ENCODE measurements at regions not wholly inside any gene's neighbourhood (a gene's known extent, or its start where the extent isn't known, plus 50 kb on each side); places are given as distances from the start of the nearest gene placed in this dataset.

DNA sequence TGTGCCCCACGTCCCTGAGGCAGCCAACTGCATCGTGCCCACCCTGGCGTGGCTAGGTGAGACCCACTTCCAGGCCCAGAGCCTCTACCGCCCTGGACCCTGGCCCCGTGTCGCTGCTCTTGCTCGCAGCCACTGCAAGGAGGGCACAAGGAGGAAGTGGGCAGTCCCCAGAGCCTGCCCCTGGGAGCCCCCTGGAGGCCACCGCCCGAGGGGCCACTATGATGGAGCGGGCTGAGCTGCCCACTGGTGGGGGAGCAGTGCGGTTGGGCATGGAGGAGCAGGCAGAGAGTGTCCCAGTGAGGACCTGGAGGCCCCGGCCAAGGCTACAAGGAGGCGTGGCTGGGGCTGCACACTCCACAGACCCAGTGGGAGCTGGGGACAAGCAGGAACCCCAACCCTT, 323.6 kb downstream of the PCNX1 start:
- TF ChIP-seq SIN3A (IDR thresholded peaks at IDR 0.05; ENCODE audit: borderline replicate concordance, insufficient read depth, low read length) (no peak), POLR2AphosphoS5 (IDR thresholded peaks at IDR 0.05; ENCODE audit: low read depth, low read length) (no peak), FOXP2 (optimal IDR thresholded peaks at IDR 0.05; ENCODE audit: borderline replicate concordance, extremely low read depth, extremely low read length, insufficient read depth) (no peak), TAF1 (IDR thresholded peaks at IDR 0.05; ENCODE audit: borderline replicate concordance, insufficient read depth, low read length) (no peak)
- TF ChIP-seq, protein P1, sequence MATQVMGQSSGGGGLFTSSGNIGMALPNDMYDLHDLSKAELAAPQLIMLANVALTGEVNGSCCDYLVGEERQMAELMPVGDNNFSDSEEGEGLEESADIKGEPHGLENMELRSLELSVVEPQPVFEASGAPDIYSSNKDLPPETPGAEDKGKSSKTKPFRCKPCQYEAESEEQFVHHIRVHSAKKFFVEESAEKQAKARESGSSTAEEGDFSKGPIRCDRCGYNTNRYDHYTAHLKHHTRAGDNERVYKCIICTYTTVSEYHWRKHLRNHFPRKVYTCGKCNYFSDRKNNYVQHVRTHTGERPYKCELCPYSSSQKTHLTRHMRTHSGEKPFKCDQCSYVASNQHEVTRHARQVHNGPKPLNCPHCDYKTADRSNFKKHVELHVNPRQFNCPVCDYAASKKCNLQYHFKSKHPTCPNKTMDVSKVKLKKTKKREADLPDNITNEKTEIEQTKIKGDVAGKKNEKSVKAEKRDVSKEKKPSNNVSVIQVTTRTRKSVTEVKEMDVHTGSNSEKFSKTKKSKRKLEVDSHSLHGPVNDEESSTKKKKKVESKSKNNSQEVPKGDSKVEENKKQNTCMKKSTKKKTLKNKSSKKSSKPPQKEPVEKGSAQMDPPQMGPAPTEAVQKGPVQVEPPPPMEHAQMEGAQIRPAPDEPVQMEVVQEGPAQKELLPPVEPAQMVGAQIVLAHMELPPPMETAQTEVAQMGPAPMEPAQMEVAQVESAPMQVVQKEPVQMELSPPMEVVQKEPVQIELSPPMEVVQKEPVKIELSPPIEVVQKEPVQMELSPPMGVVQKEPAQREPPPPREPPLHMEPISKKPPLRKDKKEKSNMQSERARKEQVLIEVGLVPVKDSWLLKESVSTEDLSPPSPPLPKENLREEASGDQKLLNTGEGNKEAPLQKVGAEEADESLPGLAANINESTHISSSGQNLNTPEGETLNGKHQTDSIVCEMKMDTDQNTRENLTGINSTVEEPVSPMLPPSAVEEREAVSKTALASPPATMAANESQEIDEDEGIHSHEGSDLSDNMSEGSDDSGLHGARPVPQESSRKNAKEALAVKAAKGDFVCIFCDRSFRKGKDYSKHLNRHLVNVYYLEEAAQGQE (IDR thresholded peaks at IDR 0.05; ENCODE audit: insufficient read depth in 1 of 2, low read depth in 2 of 2, low read length in 2 of 2) = no peak

DNA sequence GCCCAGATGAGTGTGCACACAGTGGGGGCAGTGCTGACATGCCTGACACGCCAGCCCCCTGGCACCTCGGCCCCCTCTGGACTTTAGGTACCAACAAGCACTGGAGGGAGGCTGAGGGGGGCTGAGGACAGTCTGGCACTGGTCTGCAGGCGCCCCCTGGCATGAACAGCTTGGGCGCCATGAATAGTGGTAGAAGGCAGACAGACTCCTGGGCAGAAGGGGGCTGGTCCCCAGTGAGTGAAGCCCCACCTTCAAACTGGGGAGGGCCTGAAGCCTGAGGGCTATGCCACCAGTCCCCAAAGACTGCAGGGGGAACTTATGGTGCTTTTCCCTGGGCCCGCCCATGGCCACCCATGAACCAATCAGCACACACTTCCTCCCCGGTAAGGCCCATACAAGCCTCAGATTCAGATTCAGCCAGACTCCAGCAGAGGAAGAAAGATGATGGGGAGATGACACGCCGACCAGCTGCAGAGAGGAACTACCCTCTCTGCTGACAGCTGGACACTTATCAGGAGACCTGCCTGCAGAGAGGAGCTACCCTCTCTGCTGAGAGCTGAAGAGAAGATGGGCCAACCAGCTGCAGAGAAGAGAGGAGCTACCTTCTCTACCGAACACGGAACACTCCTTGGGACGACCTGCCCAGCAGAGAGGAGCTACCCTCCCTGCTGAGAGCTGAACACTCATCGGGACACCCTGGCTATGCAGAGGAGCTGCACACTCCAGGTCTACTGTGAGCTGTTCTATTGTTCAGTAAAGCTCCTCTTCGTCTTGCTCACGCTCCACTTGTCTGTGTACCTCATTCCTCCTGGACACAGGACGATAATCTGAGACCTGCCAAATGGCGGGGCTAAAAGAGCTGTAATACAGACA, 324.5 kb downstream of the PCNX1 start:
- TF ChIP-seq TAF1 (IDR thresholded peaks at IDR 0.05; ENCODE audit: borderline replicate concordance, insufficient read depth, low read length) (no peak), POLR2AphosphoS5 (IDR thresholded peaks at IDR 0.05; ENCODE audit: low read depth, low read length) (no peak), FOXP2 (optimal IDR thresholded peaks at IDR 0.05; ENCODE audit: borderline replicate concordance, extremely low read depth, extremely low read length, insufficient read depth) (no peak), SIN3A (IDR thresholded peaks at IDR 0.05; ENCODE audit: borderline replicate concordance, insufficient read depth, low read length) (no peak)

DNA sequence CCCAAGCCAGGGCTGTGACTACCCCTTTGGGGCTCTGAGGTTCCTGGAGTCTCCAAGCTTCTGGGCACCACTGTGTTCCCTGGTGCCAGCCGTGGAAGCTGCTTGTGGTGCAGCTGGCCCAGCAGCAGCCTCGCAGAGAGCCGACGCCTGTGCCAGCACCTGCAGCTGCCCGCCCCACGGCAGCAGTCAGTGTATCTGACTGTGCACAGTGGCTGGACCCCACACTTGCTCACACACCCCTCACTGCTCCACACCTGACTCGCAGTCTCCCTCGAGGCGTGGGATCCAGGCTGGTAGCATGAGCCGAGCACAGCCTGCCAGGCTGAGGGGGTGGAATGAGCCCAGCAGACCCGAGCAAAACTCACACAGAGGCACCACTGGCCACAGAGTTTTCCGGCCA, 325.2 kb downstream of the PCNX1 start:
- TF ChIP-seq POLR2AphosphoS5 (IDR thresholded peaks at IDR 0.05; ENCODE audit: low read depth, low read length) (no peak), FOXP2 (optimal IDR thresholded peaks at IDR 0.05; ENCODE audit: borderline replicate concordance, extremely low read depth, extremely low read length, insufficient read depth) (no peak), SIN3A (IDR thresholded peaks at IDR 0.05; ENCODE audit: borderline replicate concordance, insufficient read depth, low read length) (no peak), TAF1 (IDR thresholded peaks at IDR 0.05; ENCODE audit: borderline replicate concordance, insufficient read depth, low read length) (no peak)
- TF ChIP-seq, protein P1 (IDR thresholded peaks at IDR 0.05; ENCODE audit: insufficient read depth in 1 of 2, low read depth in 2 of 2, low read length in 2 of 2) = no peak

DNA sequence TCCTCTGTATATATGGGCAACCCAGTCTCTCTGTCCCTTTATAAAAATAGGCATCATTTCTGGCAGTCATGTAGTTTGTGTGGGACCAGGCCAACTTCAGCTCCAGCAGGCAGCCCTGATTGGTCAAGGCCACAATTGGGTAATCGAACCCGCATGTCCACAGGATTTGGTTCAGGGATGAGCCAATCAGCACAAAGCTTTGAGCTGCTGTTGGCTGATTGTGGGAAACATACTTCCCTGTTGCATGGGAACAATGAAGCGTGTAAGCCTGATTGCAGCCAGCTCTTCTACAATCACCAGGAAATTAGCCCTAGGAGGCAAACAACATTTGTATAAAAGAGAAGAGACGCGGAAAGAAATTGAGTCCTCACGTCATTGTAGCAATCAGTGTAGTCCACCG, 328.6 kb downstream of the PCNX1 start:
- no peak for TF ChIP-seq FOXP2 (optimal IDR thresholded peaks at IDR 0.05; ENCODE audit: borderline replicate concordance, extremely low read depth, extremely low read length, insufficient read depth)
- TF ChIP-seq, protein P1 (IDR thresholded peaks at IDR 0.05; ENCODE audit: insufficient read depth in 1 of 2, low read depth in 2 of 2, low read length in 2 of 2) = no peak
- TF ChIP-seq TAF1 (IDR thresholded peaks at IDR 0.05; ENCODE audit: borderline replicate concordance, insufficient read depth, low read length) = no peak
- TF ChIP-seq POLR2AphosphoS5 (IDR thresholded peaks at IDR 0.05; ENCODE audit: low read depth, low read length) = no peak

DNA sequence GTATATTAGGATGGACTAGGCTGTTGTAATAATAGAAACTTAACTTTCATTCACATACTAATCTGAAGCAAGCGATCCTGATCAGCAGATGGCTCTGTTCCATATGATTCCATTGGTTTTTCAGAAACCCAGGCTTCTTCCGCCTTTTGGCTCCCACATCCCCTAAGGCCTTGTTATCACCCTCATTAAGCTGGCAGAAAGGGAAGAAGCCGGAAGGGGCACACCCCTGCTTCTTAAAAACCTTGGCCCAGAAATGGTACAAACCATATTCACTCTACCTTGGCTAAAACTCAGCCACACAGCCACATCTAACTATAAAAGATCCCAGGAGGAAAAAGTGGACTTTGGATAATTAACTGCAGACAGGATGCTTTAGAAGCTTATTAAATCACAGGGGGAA, 329.2 kb downstream of the PCNX1 start:
- no peak for TF ChIP-seq TAF1 (IDR thresholded peaks at IDR 0.05; ENCODE audit: borderline replicate concordance, insufficient read depth, low read length)
- no peak for TF ChIP-seq POLR2AphosphoS5 (IDR thresholded peaks at IDR 0.05; ENCODE audit: low read depth, low read length)
- TF ChIP-seq SIN3A (IDR thresholded peaks at IDR 0.05; ENCODE audit: borderline replicate concordance, insufficient read depth, low read length) = no peak
- TF ChIP-seq FOXP2 (optimal IDR thresholded peaks at IDR 0.05; ENCODE audit: borderline replicate concordance, extremely low read depth, extremely low read length, insufficient read depth) = no peak
- TF ChIP-seq, protein P1 (IDR thresholded peaks at IDR 0.05; ENCODE audit: insufficient read depth in 1 of 2, low read depth in 2 of 2, low read length in 2 of 2) = no peak
